ENCODE measurements at regions not wholly inside any gene's neighbourhood (a gene's known extent, or its start where the extent isn't known, plus 50 kb on each side); places are given as distances from the start of the nearest gene placed in this dataset.

DNA sequence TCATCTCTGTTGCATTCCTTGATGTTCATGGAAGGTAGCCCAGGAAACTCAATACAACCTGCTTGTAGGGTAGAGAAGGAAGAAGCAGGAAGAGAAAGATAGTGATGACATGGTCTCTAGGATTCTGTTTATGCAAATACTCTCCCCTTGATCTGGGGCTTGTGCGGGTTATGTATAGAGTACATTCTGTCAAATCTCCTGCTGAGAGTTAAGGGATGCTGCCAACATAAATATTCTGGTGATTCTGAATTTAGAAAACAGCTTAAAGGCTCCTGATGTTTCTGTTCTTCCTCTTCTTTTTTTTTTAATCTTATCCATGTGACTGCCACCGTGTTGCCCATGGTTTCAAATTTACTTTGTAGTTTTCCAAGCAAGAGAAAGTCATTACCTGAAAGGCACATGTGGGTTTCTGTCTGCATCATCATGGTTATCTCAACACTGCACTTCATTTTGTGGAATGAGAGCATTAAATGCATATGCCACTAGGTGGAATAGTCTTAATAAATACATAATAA is 150.6 kb downstream of the RPS12 start:
- TF ChIP-seq, protein P1, sequence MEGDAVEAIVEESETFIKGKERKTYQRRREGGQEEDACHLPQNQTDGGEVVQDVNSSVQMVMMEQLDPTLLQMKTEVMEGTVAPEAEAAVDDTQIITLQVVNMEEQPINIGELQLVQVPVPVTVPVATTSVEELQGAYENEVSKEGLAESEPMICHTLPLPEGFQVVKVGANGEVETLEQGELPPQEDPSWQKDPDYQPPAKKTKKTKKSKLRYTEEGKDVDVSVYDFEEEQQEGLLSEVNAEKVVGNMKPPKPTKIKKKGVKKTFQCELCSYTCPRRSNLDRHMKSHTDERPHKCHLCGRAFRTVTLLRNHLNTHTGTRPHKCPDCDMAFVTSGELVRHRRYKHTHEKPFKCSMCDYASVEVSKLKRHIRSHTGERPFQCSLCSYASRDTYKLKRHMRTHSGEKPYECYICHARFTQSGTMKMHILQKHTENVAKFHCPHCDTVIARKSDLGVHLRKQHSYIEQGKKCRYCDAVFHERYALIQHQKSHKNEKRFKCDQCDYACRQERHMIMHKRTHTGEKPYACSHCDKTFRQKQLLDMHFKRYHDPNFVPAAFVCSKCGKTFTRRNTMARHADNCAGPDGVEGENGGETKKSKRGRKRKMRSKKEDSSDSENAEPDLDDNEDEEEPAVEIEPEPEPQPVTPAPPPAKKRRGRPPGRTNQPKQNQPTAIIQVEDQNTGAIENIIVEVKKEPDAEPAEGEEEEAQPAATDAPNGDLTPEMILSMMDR (IDR thresholded peaks at IDR 0.05), result no peak
- no peak for TF ChIP-seq EZH2 (IDR thresholded peaks at IDR 0.05; ENCODE audit: borderline replicate concordance, insufficient read depth, low read depth, low read length, poor library complexity, severe bottlenecking)
